Body of pancreas (tissue), 4 donors: ENCODE measurements at regions not wholly inside any gene's neighbourhood (a gene's known extent, or its start where the extent isn't known, plus 50 kb on each side); places are given as distances from the start of the nearest gene placed in this dataset.

Experiments
- CTCF ChIP-seq, 7 experiments: fragments of 450-650 bp in 4 of 7; fragments of 200-600 bp in 3 of 7; sonication (generic) in 3 of 7; IDR thresholded peaks; one replicate each; pipeline ENCODE4 v1.5.1; 2016 to 2019; ENCODE audit warnings: antibody characterized with exemption in 7 of 7
- POLR2A ChIP-seq, 3 donors: fragments of 450-650 bp; IDR thresholded peaks; one replicate each; pipeline ENCODE4 v1.6.1; 2016; ENCODE audit warnings: antibody characterized with exemption in 3 of 3, mild to moderate bottlenecking in 2 of 3

GRCh38 chr2:16044946-16045456 lies 104.7 kb downstream of the MYCN start:
- TF ChIP-seq CTCF (IDR thresholded peaks at IDR 0.05) (no peak), POLR2A (IDR thresholded peaks at IDR 0.05) (no peak)
